Upper lobe of left lung (tissue), 4 donors: ENCODE measurements at regions not wholly inside any gene's neighbourhood (a gene's known extent, or its start where the extent isn't known, plus 50 kb on each side); places are given as distances from the start of the nearest gene placed in this dataset.

Experiments
- POLR2AphosphoS5 ChIP-seq, 2 donors: sonication (generic); formaldehyde crosslinking; IDR thresholded peaks; one replicate each; pipeline ENCODE4 v1.5.1; 2017; ENCODE audit warnings: antibody characterized with exemption in 2 of 2
- TF ChIP-seq, protein P1 (sequence below), 6 experiments: fragments of 450-650 bp in 4 of 6; fragments of 200-600 bp in 2 of 6; sonication (generic) in 2 of 6; IDR thresholded peaks; one replicate each; pipeline ENCODE4 v1.5.1; 2016 to 2019; ENCODE audit warnings: antibody characterized with exemption in 6 of 6

DNA sequence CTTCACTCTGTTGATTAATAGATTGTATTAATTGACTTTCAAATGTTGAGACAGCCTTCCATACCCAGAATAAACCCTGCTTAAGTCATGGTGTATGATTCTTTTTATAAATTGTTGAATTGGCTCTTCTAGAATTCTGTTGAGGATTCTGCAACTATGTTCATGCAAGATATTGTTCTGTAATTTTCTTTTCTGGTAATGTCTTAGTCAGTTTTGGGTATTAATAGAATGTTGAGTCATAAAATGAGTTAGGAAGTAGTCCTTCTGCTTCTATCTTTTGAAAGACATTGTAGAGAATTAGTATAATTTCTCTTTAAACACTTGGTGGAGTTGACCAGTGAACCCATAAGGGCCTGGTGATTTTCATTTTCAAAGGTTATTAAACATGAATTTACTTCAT lies 958.9 kb downstream of the LRFN5 start:
- no peak for TF ChIP-seq POLR2AphosphoS5 (IDR thresholded peaks at IDR 0.05)
- TF ChIP-seq, protein P1, sequence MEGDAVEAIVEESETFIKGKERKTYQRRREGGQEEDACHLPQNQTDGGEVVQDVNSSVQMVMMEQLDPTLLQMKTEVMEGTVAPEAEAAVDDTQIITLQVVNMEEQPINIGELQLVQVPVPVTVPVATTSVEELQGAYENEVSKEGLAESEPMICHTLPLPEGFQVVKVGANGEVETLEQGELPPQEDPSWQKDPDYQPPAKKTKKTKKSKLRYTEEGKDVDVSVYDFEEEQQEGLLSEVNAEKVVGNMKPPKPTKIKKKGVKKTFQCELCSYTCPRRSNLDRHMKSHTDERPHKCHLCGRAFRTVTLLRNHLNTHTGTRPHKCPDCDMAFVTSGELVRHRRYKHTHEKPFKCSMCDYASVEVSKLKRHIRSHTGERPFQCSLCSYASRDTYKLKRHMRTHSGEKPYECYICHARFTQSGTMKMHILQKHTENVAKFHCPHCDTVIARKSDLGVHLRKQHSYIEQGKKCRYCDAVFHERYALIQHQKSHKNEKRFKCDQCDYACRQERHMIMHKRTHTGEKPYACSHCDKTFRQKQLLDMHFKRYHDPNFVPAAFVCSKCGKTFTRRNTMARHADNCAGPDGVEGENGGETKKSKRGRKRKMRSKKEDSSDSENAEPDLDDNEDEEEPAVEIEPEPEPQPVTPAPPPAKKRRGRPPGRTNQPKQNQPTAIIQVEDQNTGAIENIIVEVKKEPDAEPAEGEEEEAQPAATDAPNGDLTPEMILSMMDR (IDR thresholded peaks at IDR 0.05) = no peak
